ENCODE measurements at regions not wholly inside any gene's neighbourhood (a gene's known extent, or its start where the extent isn't known, plus 50 kb on each side); places are given as distances from the start of the nearest gene placed in this dataset.

DNA sequence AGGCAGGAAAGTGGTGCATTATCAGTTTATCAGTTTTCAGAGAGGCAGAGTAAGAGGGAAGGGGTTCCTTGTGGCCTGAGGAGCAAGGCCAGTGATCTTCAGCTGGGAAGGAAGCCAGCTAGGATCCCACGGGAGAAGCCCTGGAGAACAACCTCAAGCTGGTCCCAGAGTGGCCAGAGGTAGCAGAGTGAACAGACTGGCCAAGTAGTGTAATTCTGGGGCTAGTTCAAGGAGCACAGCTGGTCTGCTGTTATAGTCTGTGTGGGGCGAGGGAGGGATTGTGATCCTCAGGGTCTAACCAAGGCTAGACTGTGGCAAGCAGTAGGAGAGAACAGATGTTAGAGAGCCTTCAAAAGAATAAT is 164.6 kb downstream of the CARTPT start:
- no peak for TF ChIP-seq CTCF (conservative IDR thresholded peaks at IDR 0.05 in 1 of 2, IDR thresholded peaks at IDR 0.05 in 1 of 2; ENCODE audit: low read depth in 1 of 2, low read length in 2 of 2)
- TF ChIP-seq EZH2 (IDR thresholded peaks at IDR 0.05; ENCODE audit: low read length, missing control alignments): no peak
